Erythroblast (primary cell): ENCODE measurements at regions not wholly inside any gene's neighbourhood (a gene's known extent, or its start where the extent isn't known, plus 50 kb on each side); places are given as distances from the start of the nearest gene placed in this dataset.

Experiments used
- GATA1 ChIP-seq: IDR thresholded peaks from 2 replicates; pipeline ENCODE4 v1.6.1; 2011; ENCODE audit warnings: low read depth, mild to moderate bottlenecking, control low read depth, low read length, moderate library complexity
- POLR2A ChIP-seq: IDR thresholded peaks from 2 replicates; pipeline ENCODE4 v1.6.1; 2011; ENCODE audit warnings: mild to moderate bottlenecking, low read length

- TF ChIP-seq POLR2A = no peak
- TF ChIP-seq GATA1 = no peak
These were observed 167.7 kb upstream of the SHH start for GRCh38 chr7:155979994-155980393.
